Activated CD4-positive, alpha-beta T cell treated with anti-CD3 and anti-CD28 coated beads, Interleukin-2, amount 50 U/mL, for 16 hours (primary cell): ENCODE measurements at regions not wholly inside any gene's neighbourhood (a gene's known extent, or its start where the extent isn't known, plus 50 kb on each side); places are given as distances from the start of the nearest gene placed in this dataset.
"Not testable (repeated sequence)": the region's sequence is repeated elsewhere in the genome, so short reads cannot be mapped to it uniquely, and the experiment has no call there.

Experiments used
- DNase-seq: peaks from one replicate; pipeline ENCODE4 v3.0.0-alpha.2; 2020

GRCh38 chr2:192542148-192543066 lies 347.7 kb upstream of the TMEFF2 start:
- DNase-seq = not testable (repeated sequence)

GRCh38 chr2:192539306-192539705 lies 344.6 kb upstream of the TMEFF2 start:
- DNase-seq = no peak

- no peak for DNase-seq
Measured at GRCh38 chr2:192536922-192537624, 342.3 kb upstream of the TMEFF2 start.

- no peak for DNase-seq
Measured at GRCh38 chr2:192535956-192536921, 341.5 kb upstream of the TMEFF2 start.

- DNase-seq = no peak
Measured at GRCh38 chr2:192534072-192534471, 339.3 kb upstream of the TMEFF2 start.

GRCh38 chr2:192524642-192525251 lies 330.0 kb upstream of the TMEFF2 start:
- not testable (repeated sequence) for DNase-seq

- DNase-seq = not testable (repeated sequence)
Measured at GRCh38 chr2:192524214-192524613, 329.5 kb upstream of the TMEFF2 start.

GRCh38 chr2:192515937-192516336 lies 321.2 kb upstream of the TMEFF2 start:
- DNase-seq = no peak

- DNase-seq = no peak
Measured at GRCh38 chr2:192513575-192513974, 318.8 kb upstream of the TMEFF2 start.

- not testable (repeated sequence) for DNase-seq
Measured at GRCh38 chr2:192507836-192508450, 313.2 kb upstream of the TMEFF2 start.

GRCh38 chr2:192500550-192501200 lies 305.9 kb upstream of the TMEFF2 start:
- DNase-seq = peak; percentile 43

GRCh38 chr2:192499476-192499875 lies 304.7 kb upstream of the TMEFF2 start:
- no peak for DNase-seq

GRCh38 chr2:192498747-192499146 lies 304.0 kb upstream of the TMEFF2 start:
- DNase-seq = no peak

- not testable (repeated sequence) for DNase-seq
Measured at GRCh38 chr2:192488158-192488557, 293.4 kb upstream of the TMEFF2 start.

- DNase-seq = no peak
Measured at GRCh38 chr2:192487636-192488035, 292.9 kb upstream of the TMEFF2 start.

GRCh38 chr2:192484903-192485302 lies 290.2 kb upstream of the TMEFF2 start:
- DNase-seq = no peak

- no peak for DNase-seq
Measured at GRCh38 chr2:192480984-192481383, 286.3 kb upstream of the TMEFF2 start.

- no peak for DNase-seq
Measured at GRCh38 chr2:192473331-192473730, 278.6 kb upstream of the TMEFF2 start.

- DNase-seq = no peak
Measured at GRCh38 chr2:192471982-192472381, 277.2 kb upstream of the TMEFF2 start.

GRCh38 chr2:192469612-192470011 lies 274.9 kb upstream of the TMEFF2 start:
- DNase-seq = no peak

GRCh38 chr2:192467953-192468660 lies 273.4 kb upstream of the TMEFF2 start:
- DNase-seq = no peak
